ACC112 (cell line): ENCODE measurements at regions not wholly inside any gene's neighbourhood (a gene's known extent, or its start where the extent isn't known, plus 50 kb on each side); places are given as distances from the start of the nearest gene placed in this dataset.

ENCODE experiments used
- H2AFZ ChIP-seq: fragments of 200-600 bp; sonication (generic); one replicate; pipeline ENCODE4 v1.6.0; 2017; ENCODE audit warnings: antibody characterized with exemption, low read length; ENCODE audit not compliant: unreplicated experiment
- H3K27ac ChIP-seq: fragments of 200-600 bp; sonication (generic); 2 replicates; pipeline ENCODE4 v1.5.1; 2014; ENCODE audit warnings: low read depth, mild to moderate bottlenecking, antibody characterized with exemption, low read length, moderate library complexity
- H3K27me3 ChIP-seq: fragments of 200-600 bp; sonication (generic); 2 replicates; pipeline ENCODE4 v1.6.1; 2014; ENCODE audit warnings: mild to moderate bottlenecking, antibody characterized with exemption, low read length, moderate library complexity, mixed read lengths; ENCODE audit not compliant: insufficient read depth
- H3K36me3 ChIP-seq: fragments of 200-600 bp; sonication (generic); 2 replicates; pipeline ENCODE4 v1.6.1; 2016; ENCODE audit warnings: mild to moderate bottlenecking, antibody characterized with exemption, low read length, moderate library complexity, mixed read lengths; ENCODE audit not compliant: insufficient read depth
- H3K4me1 ChIP-seq: fragments of 200-600 bp; sonication (generic); one replicate; pipeline ENCODE4 v1.6.1; 2016; ENCODE audit warnings: low read length, mixed read lengths; ENCODE audit not compliant: insufficient read depth, unreplicated experiment, control insufficient read depth
- H3K4me3 ChIP-seq: fragments of 200-600 bp; sonication (generic); 2 replicates; pipeline ENCODE4 v1.5.1; 2014; ENCODE audit warnings: mild to moderate bottlenecking, low read depth, low read length
- H3K79me2 ChIP-seq: fragments of 200-600 bp; sonication (generic); one replicate; pipeline ENCODE4 v1.6.0; 2016; ENCODE audit warnings: low read length; ENCODE audit not compliant: control insufficient read depth, unreplicated experiment, insufficient read depth

DNA sequence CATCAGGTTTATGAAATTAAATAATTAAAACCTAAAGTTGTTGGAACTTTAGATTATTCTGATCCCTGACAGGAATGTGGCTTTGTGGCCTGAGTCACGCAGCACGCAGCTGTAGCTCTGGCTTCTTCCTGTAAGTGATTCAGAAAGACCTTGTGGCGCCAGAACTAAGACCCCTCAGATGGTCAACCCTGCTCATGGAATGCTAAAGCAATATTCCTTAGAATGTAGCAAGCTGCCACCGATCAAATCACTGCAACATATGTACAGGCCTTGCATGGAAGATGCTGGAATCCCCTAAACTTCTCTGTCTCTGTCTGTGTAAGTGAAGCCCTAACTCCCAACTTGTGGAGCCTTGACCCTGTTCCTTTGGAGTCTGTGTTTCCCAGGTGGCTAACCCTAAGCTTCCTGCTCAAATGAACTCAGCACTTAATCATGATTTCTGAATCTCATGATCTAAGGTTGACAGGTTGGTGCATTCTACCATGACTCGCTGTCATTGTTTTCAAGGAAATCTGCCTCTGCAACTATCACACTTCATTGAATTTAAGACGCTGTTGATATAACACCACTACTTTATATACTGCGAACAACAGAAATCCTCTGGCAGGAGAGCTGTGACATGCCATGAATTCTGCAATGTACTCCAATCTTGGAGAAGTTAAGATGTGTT lies 111.2 kb upstream of the CST7 start:
- no peaks in the 10 kb centered on the region for H3K27me3 ChIP-seq
- no peak overlapping the region for H3K4me3 ChIP-seq
- H3K4me1 ChIP-seq, result peaks cover 8% of the 10 kb centered on the region
- H3K36me3 ChIP-seq, result no peaks in the 10 kb centered on the region
- no peak overlapping the region for H2AFZ ChIP-seq
- H3K79me2 ChIP-seq, result no peaks in the 10 kb centered on the region
- H3K27ac ChIP-seq, result no peak overlapping the region

DNA sequence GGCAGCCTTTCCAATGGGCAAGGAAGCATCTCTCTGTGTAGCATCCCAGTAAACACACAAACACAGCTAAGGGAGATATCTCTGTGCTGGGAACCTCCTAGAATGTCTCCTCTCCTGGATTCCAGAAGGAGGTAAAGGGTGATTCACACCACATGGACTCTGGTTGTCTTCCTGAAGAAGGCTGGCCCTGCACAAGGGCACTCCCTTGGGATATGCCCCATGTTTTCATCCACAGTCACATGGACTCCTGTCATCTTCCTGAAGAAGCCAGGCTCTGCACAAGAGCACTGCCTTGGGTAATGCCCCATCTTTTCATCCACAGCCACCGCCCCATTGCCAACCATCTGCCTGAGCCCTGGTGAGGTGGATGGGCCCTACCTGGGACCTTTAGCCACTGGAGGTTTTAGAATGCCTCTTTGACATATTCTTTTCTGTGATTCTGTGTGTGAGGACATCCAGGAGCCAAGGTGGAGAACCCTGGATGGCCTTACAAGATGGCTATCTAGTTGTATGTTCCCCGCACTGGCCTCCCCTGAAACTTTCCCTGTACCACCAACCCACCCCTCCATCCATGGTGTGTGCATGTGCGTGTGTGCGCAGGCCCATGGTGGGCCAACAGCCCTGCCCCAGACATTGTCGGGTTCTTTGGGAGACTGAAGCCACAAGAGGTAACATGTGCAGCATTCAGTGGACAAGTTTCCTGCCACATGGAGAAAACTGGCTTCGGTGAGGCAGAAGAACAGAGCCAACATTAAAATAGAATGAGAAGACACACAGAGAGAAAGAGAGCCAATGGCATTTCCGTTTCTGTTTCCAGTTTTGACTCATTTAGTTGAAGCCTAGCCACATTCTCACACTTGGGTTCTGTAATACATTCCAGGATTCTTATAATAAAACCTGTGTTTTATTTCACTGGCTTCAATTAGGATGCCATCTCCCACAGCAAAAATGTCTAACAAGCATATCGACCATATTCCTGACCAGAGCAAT lies 110.2 kb upstream of the CST7 start:
- Histone ChIP-seq H3K4me1 (peaks cover 8% of the 10 kb centered on the region), H3K4me3 (no peak overlapping the region), H3K27ac (no peak overlapping the region), H2AFZ (no peak overlapping the region), H3K27me3 (no peaks in the 10 kb centered on the region), H3K36me3 (no peaks in the 10 kb centered on the region), H3K79me2 (no peaks in the 10 kb centered on the region)

- Histone ChIP-seq H2AFZ (no peak overlapping the region), H3K27ac (no peak overlapping the region), H3K27me3 (no peaks in the 10 kb centered on the region)
Measured at GRCh38 chr20:24840121-24840713, 108.9 kb upstream of the CST7 start.

GRCh38 chr20:24842274-24842917 lies 106.7 kb upstream of the CST7 start:
- H3K4me3 ChIP-seq, result no peak overlapping the region
- H2AFZ ChIP-seq, result no peak overlapping the region
- no peaks in the 10 kb centered on the region for H3K36me3 ChIP-seq
- 0 out of 2 replicates have a peak, but pooled peaks cover 1% of the 10 kb centered on the region for H3K27me3 ChIP-seq
- peaks cover 8% of the 10 kb centered on the region for H3K4me1 ChIP-seq
- H3K79me2 ChIP-seq, result no peaks in the 10 kb centered on the region
- H3K27ac ChIP-seq, result no peak overlapping the region

More at GRCh38 chr20:24840121-24840713, 108.9 kb upstream of the CST7 start:
- Histone ChIP-seq H3K4me1 (peaks cover 8% of the 10 kb centered on the region), H3K79me2 (no peaks in the 10 kb centered on the region), H3K36me3 (no peaks in the 10 kb centered on the region), H3K4me3 (no peak overlapping the region)

DNA sequence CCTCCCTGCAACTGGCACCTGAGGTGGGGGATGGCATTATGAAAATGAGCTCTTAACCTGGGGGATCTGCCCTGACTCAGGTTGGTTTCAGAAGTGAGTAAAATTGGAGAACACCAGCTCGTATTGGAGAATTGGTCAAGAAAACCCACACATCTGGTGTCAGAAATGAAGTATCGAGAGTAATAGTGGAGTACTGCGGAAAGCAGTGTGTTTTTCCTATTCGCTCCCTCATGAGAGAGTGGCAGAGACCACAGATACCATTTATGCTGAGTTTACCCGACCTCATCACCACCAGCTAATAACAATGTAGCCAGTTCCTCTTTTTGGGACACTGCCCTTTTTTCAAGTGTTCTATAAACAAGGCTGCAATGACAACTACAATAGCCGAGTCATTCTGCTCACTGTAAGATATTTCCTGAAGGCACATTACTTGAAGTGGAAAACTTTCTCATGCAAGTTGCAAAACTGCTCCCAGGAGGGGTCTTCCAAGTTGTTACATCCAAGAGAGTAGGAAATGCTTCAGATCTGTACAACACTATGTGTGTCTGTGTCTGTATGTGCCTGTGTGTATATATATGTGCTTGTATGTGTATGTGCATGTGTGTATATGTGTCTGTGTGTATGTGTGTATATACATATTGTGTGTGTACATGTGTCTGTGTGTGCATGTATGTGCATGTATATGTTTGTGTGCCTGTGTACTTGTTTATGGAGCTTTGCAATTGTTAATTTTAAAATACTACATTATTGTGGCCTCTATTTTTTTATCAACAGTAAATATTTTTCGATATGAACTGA lies 106.0 kb upstream of the CST7 start:
- Histone ChIP-seq H2AFZ (no peak overlapping the region), H3K27ac (no peak overlapping the region), H3K4me3 (no peak overlapping the region), H3K36me3 (no peaks in the 10 kb centered on the region), H3K4me1 (peaks cover 8% of the 10 kb centered on the region), H3K27me3 (peaks cover 5% of the 10 kb centered on the region; the same call in 1 of the 2 replicates), H3K79me2 (no peaks in the 10 kb centered on the region)

GRCh38 chr20:24850176-24850575 lies 98.9 kb upstream of the CST7 start:
- H3K36me3 ChIP-seq, result no peaks in the 10 kb centered on the region
- peaks cover 31% of the 10 kb centered on the region; the same call in 1 of the 2 replicates for H3K27me3 ChIP-seq
- H3K4me3 ChIP-seq, result no peak overlapping the region
- H3K4me1 ChIP-seq, result no peaks in the 10 kb centered on the region
- H2AFZ ChIP-seq, result no peak overlapping the region
- H3K79me2 ChIP-seq, result no peaks in the 10 kb centered on the region
- no peak overlapping the region for H3K27ac ChIP-seq

DNA sequence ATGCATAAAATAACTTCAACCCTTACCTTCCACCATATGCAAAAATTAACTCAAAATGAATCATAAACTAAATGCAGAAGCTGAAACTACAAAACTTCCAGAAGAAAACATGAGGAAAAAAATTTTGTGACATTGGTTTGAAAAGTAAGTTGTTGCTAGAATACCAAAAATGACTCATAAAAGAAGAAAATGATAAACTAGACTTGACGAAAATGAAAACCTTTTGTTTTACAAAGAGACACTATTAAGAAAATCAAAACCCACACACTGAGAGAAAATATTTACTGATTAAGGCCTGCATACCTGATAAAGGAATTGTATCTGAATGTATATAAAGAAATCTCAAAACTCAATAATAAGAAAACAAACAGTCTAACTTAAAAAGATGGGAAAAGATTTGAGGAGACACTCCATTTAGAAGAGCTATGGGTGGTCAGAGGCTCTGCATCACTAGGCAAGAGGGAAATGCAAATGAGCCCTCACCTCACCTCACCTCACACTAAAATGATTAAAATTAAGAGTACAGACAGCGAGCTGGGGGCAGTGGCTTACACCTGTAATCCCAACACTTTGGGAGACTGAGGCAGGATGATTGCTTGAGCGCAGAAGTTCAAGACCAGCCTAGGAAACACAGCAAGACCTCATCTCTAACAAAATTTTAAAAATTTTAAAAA lies 97.6 kb upstream of the CST7 start:
- Histone ChIP-seq H3K4me1 (no peaks in the 10 kb centered on the region), H3K79me2 (no peaks in the 10 kb centered on the region), H2AFZ (no peak overlapping the region), H3K4me3 (no peak overlapping the region), H3K27me3 (peaks cover 31% of the 10 kb centered on the region; the same call in 1 of the 2 replicates), H3K27ac (no peak overlapping the region), H3K36me3 (no peaks in the 10 kb centered on the region)

- no peaks in the 10 kb centered on the region for H3K4me1 ChIP-seq
- H3K79me2 ChIP-seq, result no peaks in the 10 kb centered on the region
- H2AFZ ChIP-seq, result no peak overlapping the region
Measured at GRCh38 chr20:24853916-24854315, 95.2 kb upstream of the CST7 start.

DNA sequence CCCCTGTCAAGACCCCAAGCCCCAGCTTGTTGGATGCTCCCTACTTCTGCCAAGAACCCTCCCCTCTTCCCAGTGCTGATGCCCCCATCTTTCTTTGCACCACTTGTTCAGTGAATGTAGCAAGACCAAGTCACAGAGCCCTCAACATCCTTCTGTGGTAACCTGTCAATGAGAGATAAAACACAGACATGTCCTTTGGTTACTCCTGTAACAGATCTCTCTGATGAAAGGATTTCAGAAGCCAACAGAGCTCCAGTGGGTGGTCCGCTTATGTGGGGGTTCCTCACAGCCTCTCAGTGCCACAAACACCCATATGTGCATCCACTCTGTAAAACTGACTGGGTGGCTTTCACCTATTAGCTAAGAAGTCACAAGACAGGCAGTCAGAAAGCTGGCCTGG lies 93.2 kb upstream of the CST7 start:
- Histone ChIP-seq H3K27me3 (peaks cover 14% of the 10 kb centered on the region; the same call in 1 of the 2 replicates), H3K4me3 (no peak overlapping the region), H2AFZ (no peak overlapping the region), H3K27ac (no peak overlapping the region), H3K36me3 (no peaks in the 10 kb centered on the region), H3K4me1 (no peaks in the 10 kb centered on the region), H3K79me2 (no peaks in the 10 kb centered on the region)

More at GRCh38 chr20:24853916-24854315, 95.2 kb upstream of the CST7 start:
- H3K36me3 ChIP-seq, result no peaks in the 10 kb centered on the region
- H3K27ac ChIP-seq, result no peak overlapping the region
- H3K27me3 ChIP-seq, result peaks cover 26% of the 10 kb centered on the region; the same call in 1 of the 2 replicates
- H3K4me3 ChIP-seq, result no peak overlapping the region
